K562 (cell line): ENCODE measurements at regions not wholly inside any gene's neighbourhood (a gene's known extent, or its start where the extent isn't known, plus 50 kb on each side); places are given as distances from the start of the nearest gene placed in this dataset.

Experiments
- ATAC-seq: fragments of 200-7000 bp; cut with Tn5 transposase; 3 replicates; pipeline ENCODE4 v1.9.1; 2020; ENCODE audit warnings: moderate library complexity
- BruUV-seq: library from RNA; stranded (reverse); fragments of 400-500 nt; replicated peaks from 2 replicates; lab custom pipeline; 2021; lab: Mats Ljungman, UMichigan
- CTCF ChIA-PET: fragments of 300-600 bp; formaldehyde crosslinking; extraction: SDS; loops from one replicate; lab custom pipeline; 2021; ENCODE audit warnings: low intra/inter-chr PET ratio; lab: Yijun Ruan, JAX
- POLR2A ChIA-PET: fragments of 300-600, 350-650 bp; sonication (Branson Sonifier 250); formaldehyde crosslinking; extraction: SDS; loops from one replicate; lab custom pipeline; 2021; ENCODE audit warnings: antibody characterized with exemption, inconsistent platforms; lab: Yijun Ruan, JAX
- DNase-seq, 4 experiments: peaks; one replicate each; pipeline versions ENCODE4 v3.0.0 to v3.0.0-alpha.2; 2011 to 2018; ENCODE audit warnings: low spot score in 3 of 4, mixed read lengths in 3 of 4; ENCODE audit errors: extremely low read depth in 1 of 4
- FAIRE-seq: peaks from 2 replicates; lab custom pipeline; 2011; peaks lifted over from hg19 to GRCh38; lab: Jason Lieb, UNC
- H2AFZ ChIP-seq: 2 replicates; pipeline ENCODE4 v1.6.0; 2011; ENCODE audit warnings: low read depth, low read length, control low read depth, inconsistent platforms
- H3K27ac ChIP-seq: fragments of 200-600 bp; 3 replicates; pipeline ENCODE4 v1.8.0; 2011; ENCODE audit warnings: low read depth, mild to moderate bottlenecking, control low read depth, inconsistent platforms, low read length, moderate library complexity, mixed read lengths; ENCODE audit errors: extremely low read depth
- H3K27me3 ChIP-seq, 2 experiments: fragments of 300-600 bp in 1 of 2; 2 replicates in 1 of 2; 3 replicates in 1 of 2; pipeline versions ENCODE4 v1.6.0 to v1.8.0; 2011; ENCODE audit warnings: inconsistent platforms in 2 of 2, low read length in 2 of 2, mild to moderate bottlenecking in 1 of 2, mixed read lengths in 1 of 2, moderate library complexity in 1 of 2; ENCODE audit not compliant: control insufficient read depth in 2 of 2, insufficient read depth in 2 of 2
- H3K36me3 ChIP-seq: fragments of 300-600 bp; 3 replicates; pipeline ENCODE4 v1.8.0; 2011; ENCODE audit warnings: mild to moderate bottlenecking, low read length, inconsistent platforms; ENCODE audit not compliant: control insufficient read depth, insufficient read depth
- H3K4me1 ChIP-seq, 2 experiments: fragments of 200-600 bp in 1 of 2; replicated peaks in 1 of 2; 2 replicates in 1 of 2; 3 replicates in 1 of 2; pipeline versions ENCODE4 v1.5.1 to v1.8.0; 2011; ENCODE audit warnings: inconsistent platforms in 2 of 2, low read length in 2 of 2, mild to moderate bottlenecking in 1 of 2, mixed read lengths in 1 of 2, moderate library complexity in 1 of 2; ENCODE audit not compliant: control insufficient read depth in 2 of 2, insufficient read depth in 2 of 2
- H3K4me2 ChIP-seq: 2 replicates; pipeline ENCODE4 v1.6.1; 2011; ENCODE audit warnings: low read length, control low read depth, inconsistent platforms, mixed read lengths; ENCODE audit not compliant: insufficient read depth
- H3K4me3 ChIP-seq: fragments of 200-600 bp; sonication (generic), shearing (Covaris generic); 2 replicates; pipeline ENCODE4 v1.5.1; 2016; ENCODE audit warnings: control low read depth, inconsistent platforms
- H3K79me2 ChIP-seq: fragments of 200-600 bp; 3 replicates; pipeline ENCODE4 v1.8.0; 2011; ENCODE audit warnings: low read length, inconsistent platforms; ENCODE audit not compliant: control insufficient read depth, insufficient read depth
- H3K9ac ChIP-seq, 2 experiments: 2 replicates each; pipeline versions ENCODE4 v1.6.0 to v1.6.1; 2011; ENCODE audit warnings: low read depth in 2 of 2, low read length in 2 of 2, control low read depth in 1 of 2, inconsistent platforms in 1 of 2, mild to moderate bottlenecking in 1 of 2, mixed read lengths in 1 of 2; ENCODE audit not compliant: insufficient read depth in 1 of 2
- H3K9me1 ChIP-seq: one replicate; pipeline ENCODE4 v1.6.0; 2011; ENCODE audit warnings: inconsistent platforms, mild to moderate bottlenecking, low read length, moderate library complexity; ENCODE audit not compliant: control insufficient read depth, insufficient read depth
- H3K9me3 ChIP-seq: replicated peaks from 2 replicates; pipeline ENCODE4 v1.5.1; 2011; ENCODE audit warnings: low read depth, low read length, inconsistent platforms; ENCODE audit not compliant: control insufficient read depth, insufficient read depth
- H4K20me1 ChIP-seq: replicated peaks from 2 replicates; pipeline ENCODE4 v1.6.1; 2011; ENCODE audit warnings: low read length, inconsistent platforms, mixed read lengths; ENCODE audit not compliant: control insufficient read depth, insufficient read depth
- BCOR ChIP-seq: fragments of 450-650 bp; IDR thresholded peaks from 2 replicates; pipeline ENCODE4 v1.6.1; 2016
- BRCA1 ChIP-seq, 2 experiments: fragments of 450-650 bp in 1 of 2; sonication (generic) in 1 of 2; formaldehyde crosslinking in 1 of 2; IDR thresholded peaks; 2 replicates each; pipeline versions ENCODE4 v1.5.0 to v1.6.1; 2017 to 2020; ENCODE audit warnings: mild to moderate bottlenecking in 1 of 2, missing genetic modification reagents in 1 of 2
- EP400 ChIP-seq: fragments of 450-650 bp; IDR thresholded peaks from 2 replicates; pipeline ENCODE4 v1.6.1; 2017; ENCODE audit warnings: antibody characterized with exemption, mild to moderate bottlenecking, moderate library complexity
- ESRRB ChIP-seq: fragments of 250-450 bp; sonication (Bioruptor Pico); IDR thresholded peaks from 2 replicates; pipeline ENCODE4 v1.5.0; 2020; ENCODE audit warnings: mild to moderate bottlenecking, moderate library complexity, borderline replicate concordance
- NKRF ChIP-seq: fragments of 450-650 bp; IDR thresholded peaks from 2 replicates; pipeline ENCODE4 v1.6.1; 2016; ENCODE audit warnings: borderline replicate concordance
- NONO ChIP-seq, 2 experiments: fragments of 200-400 bp in 1 of 2; fragments of 450-650 bp in 1 of 2; formaldehyde crosslinking in 1 of 2; IDR thresholded peaks; 2 replicates each; pipeline ENCODE4 v1.6.1; 2017; ENCODE audit warnings: low read depth in 2 of 2, mild to moderate bottlenecking in 2 of 2, moderate library complexity in 2 of 2, low read length in 1 of 2
- PHB2 ChIP-seq: fragments of 450-650 bp; IDR thresholded peaks from 2 replicates; pipeline ENCODE4 v1.6.1; 2017; ENCODE audit warnings: low read depth
- POLR3G ChIP-seq: IDR thresholded peaks from 2 replicates; pipeline ENCODE4 v1.6.1; 2011; ENCODE audit not compliant: insufficient read length, insufficient replicate concordance; ENCODE audit errors: extremely low read depth
- SMARCB1 ChIP-seq: IDR thresholded peaks from 2 replicates; pipeline ENCODE4 v1.6.1; 2011; ENCODE audit warnings: improper control_type of control experiment, low read depth; ENCODE audit not compliant: insufficient read length
- THRAP3 ChIP-seq: fragments of 450-650 bp; IDR thresholded peaks from 2 replicates; pipeline ENCODE4 v1.6.1; 2016; ENCODE audit warnings: mild to moderate bottlenecking, inconsistent platforms, borderline replicate concordance
- ZBTB17 ChIP-seq: fragments of 450-650 bp; formaldehyde crosslinking; IDR thresholded peaks from 2 replicates; pipeline ENCODE4 v1.4.0; 2020; ENCODE audit warnings: mild to moderate bottlenecking
- ZNF778 ChIP-seq: fragments of 450-650 bp; formaldehyde crosslinking; IDR thresholded peaks from 2 replicates; pipeline ENCODE4 v1.4.0; 2020; ENCODE audit warnings: mild to moderate bottlenecking, moderate library complexity
- in situ Hi-C: fragments of 300-500 bp; cut with MboI; formaldehyde crosslinking; loops from 4 replicates; pipeline ENCODE4 v1.15.0; 2018; ENCODE audit warnings: inconsistent platforms, mixed read lengths
- intact Hi-C: fragments of 100-400 bp; cut with micrococcal nuclease; formaldehyde crosslinking; loops from 2 replicates; pipeline ENCODE4 v1.14.2; 2022
- TF ChIP-seq, protein P1 (sequence below): sonication (generic); formaldehyde crosslinking; IDR thresholded peaks from 2 replicates; pipeline ENCODE4 v1.5.0; 2020; ENCODE audit warnings: missing genetic modification reagents
- TF ChIP-seq, protein P2 (sequence below): sonication (generic); formaldehyde crosslinking; IDR thresholded peaks from 2 replicates; pipeline ENCODE4 v1.8.0; 2022; ENCODE audit warnings: mild to moderate bottlenecking, missing genetic modification reagents

DNA sequence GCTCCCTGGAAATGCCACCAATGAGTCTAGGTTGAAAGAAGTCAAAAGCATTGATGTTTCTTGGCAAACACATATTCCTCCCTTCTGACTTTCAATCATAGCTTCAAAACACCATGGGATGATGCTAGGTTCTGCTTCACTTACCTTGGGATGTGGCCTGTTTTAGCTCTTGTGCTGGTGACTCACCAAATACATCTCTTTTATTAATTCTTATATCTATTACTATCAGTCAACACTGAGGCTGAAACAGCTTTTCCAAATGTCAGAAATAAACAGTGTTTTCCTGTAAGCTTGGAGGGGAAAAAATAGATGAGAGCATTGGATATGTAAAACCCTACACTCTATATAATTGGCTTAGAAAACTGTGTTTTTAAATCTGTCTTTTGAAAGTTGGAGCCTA, 245.4 kb upstream of the NREP start:
- Histone ChIP-seq H2AFZ (no peak overlapping the region), H3K9me3 (peaks cover 2% of the 10 kb centered on the region; the same call in 1 of the 2 replicates), H3K9ac (no peak overlapping the region), H3K27me3 (no peaks in the 10 kb centered on the region), H3K79me2 (no peaks in the 10 kb centered on the region), H3K4me2 (no peak overlapping the region), H3K4me1 (no peaks in the 10 kb centered on the region), H4K20me1 (no peaks in the 10 kb centered on the region), H3K9me1 (no peaks in the 10 kb centered on the region), H3K36me3 (no peaks in the 10 kb centered on the region), H3K4me3 (no peak overlapping the region), H3K27ac (no peak overlapping the region)
- FAIRE-seq (no peak), ATAC-seq (no peak), DNase-seq (no peak)
- ChIA-PET POLR2A (no interaction called here), CTCF (no interaction called here)
- BruUV-seq = no TSS peak
- in situ Hi-C loops (no loop called here), intact Hi-C loops (no loop called here)
- TF ChIP-seq BRCA1 (IDR thresholded peaks at IDR 0.05) (no peak), BRCA1 (CRISPR knock-in tag; IDR thresholded peaks at IDR 0.05) (no peak), EP400 (no peak), BCOR (no peak), NKRF (no peak), ESRRB (no peak), PHB2 (no peak), POLR3G (no peak), THRAP3 (no peak), SMARCB1 (no peak), ZNF778 (no peak), NONO (IDR thresholded peaks at IDR 0.05; ENCODE audit: low read depth in 2 of 2, low read length in 1 of 2) (no peak), ZBTB17 (CRISPR knock-in tag) (no peak)
- TF ChIP-seq, protein P1, sequence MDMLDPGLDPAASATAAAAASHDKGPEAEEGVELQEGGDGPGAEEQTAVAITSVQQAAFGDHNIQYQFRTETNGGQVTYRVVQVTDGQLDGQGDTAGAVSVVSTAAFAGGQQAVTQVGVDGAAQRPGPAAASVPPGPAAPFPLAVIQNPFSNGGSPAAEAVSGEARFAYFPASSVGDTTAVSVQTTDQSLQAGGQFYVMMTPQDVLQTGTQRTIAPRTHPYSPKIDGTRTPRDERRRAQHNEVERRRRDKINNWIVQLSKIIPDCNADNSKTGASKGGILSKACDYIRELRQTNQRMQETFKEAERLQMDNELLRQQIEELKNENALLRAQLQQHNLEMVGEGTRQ (CRISPR knock-in tag) = no peak
- TF ChIP-seq, protein P2, sequence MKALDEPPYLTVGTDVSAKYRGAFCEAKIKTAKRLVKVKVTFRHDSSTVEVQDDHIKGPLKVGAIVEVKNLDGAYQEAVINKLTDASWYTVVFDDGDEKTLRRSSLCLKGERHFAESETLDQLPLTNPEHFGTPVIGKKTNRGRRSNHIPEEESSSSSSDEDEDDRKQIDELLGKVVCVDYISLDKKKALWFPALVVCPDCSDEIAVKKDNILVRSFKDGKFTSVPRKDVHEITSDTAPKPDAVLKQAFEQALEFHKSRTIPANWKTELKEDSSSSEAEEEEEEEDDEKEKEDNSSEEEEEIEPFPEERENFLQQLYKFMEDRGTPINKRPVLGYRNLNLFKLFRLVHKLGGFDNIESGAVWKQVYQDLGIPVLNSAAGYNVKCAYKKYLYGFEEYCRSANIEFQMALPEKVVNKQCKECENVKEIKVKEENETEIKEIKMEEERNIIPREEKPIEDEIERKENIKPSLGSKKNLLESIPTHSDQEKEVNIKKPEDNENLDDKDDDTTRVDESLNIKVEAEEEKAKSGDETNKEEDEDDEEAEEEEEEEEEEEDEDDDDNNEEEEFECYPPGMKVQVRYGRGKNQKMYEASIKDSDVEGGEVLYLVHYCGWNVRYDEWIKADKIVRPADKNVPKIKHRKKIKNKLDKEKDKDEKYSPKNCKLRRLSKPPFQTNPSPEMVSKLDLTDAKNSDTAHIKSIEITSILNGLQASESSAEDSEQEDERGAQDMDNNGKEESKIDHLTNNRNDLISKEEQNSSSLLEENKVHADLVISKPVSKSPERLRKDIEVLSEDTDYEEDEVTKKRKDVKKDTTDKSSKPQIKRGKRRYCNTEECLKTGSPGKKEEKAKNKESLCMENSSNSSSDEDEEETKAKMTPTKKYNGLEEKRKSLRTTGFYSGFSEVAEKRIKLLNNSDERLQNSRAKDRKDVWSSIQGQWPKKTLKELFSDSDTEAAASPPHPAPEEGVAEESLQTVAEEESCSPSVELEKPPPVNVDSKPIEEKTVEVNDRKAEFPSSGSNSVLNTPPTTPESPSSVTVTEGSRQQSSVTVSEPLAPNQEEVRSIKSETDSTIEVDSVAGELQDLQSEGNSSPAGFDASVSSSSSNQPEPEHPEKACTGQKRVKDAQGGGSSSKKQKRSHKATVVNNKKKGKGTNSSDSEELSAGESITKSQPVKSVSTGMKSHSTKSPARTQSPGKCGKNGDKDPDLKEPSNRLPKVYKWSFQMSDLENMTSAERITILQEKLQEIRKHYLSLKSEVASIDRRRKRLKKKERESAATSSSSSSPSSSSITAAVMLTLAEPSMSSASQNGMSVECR = no peak
